Embryonic facial prominence (tissue), 1 donor: ENCODE measurements at regions not wholly inside any gene's neighbourhood (a gene's known extent, or its start where the extent isn't known, plus 50 kb on each side); places are given as distances from the start of the nearest gene placed in this dataset.

ENCODE experiments used
- DNase-seq: peaks from one replicate; pipeline ENCODE4 v3.0.0-alpha.2; 2016; ENCODE audit errors: extremely low spot score

- DNase-seq: no peak
Measured at GRCh38 chr10:44243851-44244510, 140.9 kb downstream of the CXCL12 start.

DNA sequence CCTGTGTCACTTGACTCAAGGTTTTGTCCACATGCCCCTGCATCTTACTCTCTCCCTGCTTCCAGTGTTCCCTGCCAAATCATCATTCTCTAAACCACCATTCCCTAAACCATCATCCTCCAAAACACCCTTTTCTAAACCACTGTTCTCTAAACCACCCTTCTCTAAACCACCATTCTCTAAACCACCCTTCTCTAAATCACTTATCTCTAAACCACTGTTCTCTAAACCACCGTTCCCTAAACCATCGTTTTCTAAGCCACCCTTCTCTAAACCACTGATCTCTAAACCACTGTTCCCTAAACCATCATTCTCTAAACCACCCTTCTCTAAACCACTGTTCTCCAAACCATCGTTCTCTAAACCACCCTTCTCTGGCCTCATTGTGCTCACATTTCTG is 142.1 kb downstream of the CXCL12 start:
- DNase-seq: no peak

GRCh38 chr10:44242091-44242490 is 142.8 kb downstream of the CXCL12 start:
- no peak for DNase-seq

DNA sequence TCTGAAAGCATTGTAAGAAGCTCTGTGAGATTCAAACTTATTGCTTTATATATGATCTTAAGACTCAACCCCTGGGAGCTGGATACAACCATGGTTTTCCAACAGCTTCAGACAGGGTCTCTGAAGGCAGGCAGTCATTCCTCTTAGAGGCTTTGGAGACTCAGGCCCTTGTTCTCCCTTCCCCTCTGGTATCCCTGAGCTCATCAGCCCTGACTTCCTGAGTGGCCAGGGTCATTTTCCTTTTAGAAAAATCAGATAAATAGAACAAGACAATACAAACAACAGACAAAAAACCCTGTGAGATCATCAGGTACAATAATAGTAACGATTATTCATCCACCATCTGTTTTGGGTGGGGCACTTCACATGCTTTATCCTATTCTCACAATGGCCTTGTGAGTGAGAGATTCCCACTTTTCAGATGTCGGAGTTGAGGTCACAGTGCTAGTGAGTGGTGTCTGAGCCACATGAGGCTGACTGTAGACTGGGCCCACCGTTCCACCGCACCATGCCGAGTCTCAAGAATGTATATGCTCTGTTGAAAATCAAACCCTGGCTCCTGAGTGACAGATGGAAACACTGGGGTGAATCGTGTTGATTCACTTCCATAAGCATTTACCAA is 144.2 kb downstream of the CXCL12 start:
- DNase-seq: no peak

- DNase-seq: no peak
Measured at GRCh38 chr10:44238212-44238611, 146.7 kb downstream of the CXCL12 start.

GRCh38 chr10:44237364-44238049 is 147.4 kb downstream of the CXCL12 start:
- no peak for DNase-seq

DNA sequence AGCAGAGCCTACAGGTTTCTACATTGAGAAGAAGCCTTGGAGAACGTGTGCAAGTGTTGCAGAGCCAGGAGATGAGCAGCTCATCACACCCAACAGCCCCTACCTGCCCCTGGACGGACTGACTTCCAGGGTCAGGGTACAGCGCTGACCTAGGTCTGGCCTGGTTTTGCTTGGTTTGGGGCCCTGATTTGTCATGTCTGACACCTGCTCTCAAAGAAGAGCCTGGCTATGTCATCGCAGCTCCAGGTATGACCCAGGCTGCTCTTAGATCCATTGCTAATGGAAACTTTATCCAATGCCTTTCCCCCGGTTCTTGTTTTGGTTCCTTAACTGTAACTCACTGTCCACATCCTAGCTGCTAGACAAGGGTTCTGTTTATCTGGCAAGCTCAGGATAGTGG is 149.5 kb downstream of the CXCL12 start:
- no peak for DNase-seq

GRCh38 chr10:44234483-44234875 is 150.4 kb downstream of the CXCL12 start:
- DNase-seq: no peak

DNA sequence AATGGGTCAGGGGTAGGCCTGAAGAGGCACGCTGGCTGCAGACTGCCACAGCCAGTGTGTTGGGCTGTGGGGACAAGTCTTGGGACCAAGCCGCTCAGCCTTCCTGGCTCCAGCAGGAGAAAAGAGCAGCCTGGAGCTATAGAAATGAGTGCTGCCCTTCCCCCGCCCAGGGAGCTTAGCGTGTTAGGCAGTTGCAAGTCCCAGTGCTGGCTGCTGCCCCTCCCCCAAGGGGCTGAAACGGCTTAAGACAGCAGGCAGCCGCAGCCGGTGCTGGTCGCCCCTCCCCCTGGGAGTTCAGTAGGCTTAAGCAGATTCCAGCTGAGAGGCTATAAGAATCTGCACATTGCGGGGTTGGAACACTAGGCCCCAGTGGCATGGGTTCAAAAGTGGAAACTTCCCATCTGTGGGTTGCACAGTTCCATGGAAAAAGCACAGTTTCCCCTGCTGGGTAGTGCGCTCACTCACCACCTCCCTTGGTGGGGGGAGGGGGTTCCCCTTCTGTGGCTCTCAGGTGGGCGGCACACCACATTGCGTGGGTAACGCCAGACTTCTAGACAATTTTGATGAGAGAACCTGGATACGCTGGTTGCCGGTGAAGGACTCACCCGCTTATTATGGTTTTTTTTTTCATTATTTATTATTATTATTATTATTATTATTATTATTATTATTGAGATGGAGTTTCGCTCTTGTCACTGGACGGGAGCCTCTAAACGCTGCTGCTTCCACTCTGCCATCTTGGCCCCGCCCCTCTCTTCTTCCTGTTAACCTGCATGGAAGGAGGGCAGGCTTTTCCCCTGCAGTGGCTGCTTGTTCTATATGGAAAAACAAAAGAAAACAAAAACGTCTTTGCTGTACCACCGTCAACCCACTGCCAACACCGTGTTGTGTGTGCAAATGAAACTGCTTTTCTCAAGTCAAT is 151.1 kb downstream of the CXCL12 start:
- DNase-seq: no peak

DNA sequence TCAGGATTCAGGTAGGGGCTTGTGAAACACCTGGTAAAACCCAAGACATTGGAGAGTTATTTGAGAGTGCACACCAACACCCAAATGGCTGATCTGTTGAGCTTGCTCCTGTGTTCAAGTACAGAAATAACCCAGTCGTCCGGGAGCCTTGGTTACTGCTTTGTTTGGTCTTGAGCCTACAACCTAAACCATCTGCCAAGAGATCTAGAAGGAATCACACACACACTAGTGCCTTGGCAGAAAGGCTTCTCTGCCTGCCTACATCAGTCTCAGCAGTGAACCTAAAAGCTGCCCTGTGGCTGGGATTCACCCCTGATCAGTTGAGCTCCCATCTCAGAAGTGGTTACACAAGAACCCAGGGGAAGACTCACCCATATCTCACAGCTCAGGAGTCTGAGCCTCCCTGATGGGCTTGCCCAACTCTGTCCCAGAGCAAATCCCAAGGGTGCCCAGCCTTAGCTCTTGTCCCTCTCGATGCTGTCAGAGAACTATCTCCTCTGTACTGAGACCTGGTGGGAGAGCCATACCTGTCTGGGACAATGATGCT is 167.6 kb downstream of the CXCL12 start:
- DNase-seq: no peak

- DNase-seq: no peak
Measured at GRCh38 chr10:44216073-44216472, 168.8 kb downstream of the CXCL12 start.

- DNase-seq: no peak
Measured at GRCh38 chr10:44209811-44210210, 175.1 kb downstream of the CXCL12 start.

- no peak for DNase-seq
Measured at GRCh38 chr10:44207160-44207559, 177.7 kb downstream of the CXCL12 start.

DNA sequence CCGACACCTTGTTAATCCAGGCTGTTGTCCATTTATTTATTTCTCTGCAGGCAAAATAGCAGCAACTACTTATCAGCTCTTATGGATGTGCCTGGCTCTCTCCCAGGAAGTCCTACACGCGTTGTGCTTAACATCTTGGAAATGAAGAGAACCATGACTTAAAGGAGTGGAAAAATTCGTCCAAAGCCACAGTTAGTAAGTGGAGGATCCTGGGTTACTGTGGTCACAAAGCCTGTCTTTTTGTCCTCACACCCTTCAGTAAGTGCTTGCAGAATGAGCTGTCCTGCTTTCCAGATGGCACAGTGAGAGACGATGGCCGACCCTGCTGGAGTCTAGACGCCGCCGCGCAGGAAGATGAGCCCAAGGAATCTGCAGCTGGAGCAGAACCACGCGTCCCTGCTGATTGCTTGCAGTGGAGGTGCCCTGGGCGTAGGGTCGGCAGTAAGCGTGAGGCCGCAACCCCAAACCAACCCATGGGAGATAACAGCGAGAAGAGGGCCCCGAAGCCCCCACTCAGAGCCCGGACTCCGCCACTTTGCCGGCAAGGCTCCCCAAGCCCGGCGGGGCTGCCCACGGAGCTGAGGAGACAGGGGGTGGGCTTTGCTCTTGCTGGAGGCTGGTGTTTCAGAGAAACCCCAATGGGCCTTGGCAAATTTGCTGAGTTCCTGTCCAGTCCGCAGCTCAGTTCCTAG is 178.6 kb downstream of the CXCL12 start:
- DNase-seq: no peak

- no peak for DNase-seq
Measured at GRCh38 chr10:44205067-44205466, 179.8 kb downstream of the CXCL12 start.

DNA sequence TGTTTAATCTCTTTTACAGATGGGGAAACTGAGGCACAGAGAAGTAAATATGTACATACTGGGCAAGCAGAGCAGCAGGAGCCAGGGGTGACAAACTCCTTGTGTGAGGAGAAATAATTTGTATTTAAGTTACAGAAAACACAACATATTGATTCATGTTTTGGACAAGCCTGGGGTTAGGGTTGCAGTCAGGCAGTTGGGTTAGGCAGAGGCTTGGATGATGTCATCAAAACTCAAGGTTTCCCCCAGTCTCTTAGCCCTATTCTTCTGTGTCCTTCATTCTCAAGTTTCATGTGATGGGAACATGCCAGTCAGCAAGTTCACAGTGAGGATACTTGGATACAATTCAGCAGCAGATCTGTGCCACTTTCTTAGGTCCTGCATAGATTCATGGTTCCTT is 181.4 kb downstream of the CXCL12 start:
- DNase-seq: no peak

DNA sequence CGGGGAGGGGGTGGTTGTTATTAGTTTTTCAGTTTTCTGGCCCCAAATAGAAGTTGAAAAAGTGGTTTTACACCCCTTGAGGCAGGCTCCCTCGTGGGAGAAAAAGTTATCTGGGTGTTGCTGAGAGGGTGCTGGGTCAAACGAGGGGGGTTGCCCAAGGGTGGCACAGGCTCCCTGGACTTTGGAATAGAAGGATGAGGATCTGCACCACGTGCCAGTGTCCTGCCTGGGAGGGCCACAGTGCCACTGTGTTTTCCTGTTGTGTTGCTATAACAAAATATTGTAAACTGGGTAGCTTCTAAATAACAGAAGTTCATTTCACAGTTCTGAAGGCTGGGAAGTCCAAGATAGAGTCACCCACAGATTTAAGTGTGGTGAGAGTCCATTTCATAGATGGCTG is 181.9 kb downstream of the CXCL12 start:
- DNase-seq: no peak

- no peak for DNase-seq
Measured at GRCh38 chr10:44201656-44202055, 183.2 kb downstream of the CXCL12 start.

DNA sequence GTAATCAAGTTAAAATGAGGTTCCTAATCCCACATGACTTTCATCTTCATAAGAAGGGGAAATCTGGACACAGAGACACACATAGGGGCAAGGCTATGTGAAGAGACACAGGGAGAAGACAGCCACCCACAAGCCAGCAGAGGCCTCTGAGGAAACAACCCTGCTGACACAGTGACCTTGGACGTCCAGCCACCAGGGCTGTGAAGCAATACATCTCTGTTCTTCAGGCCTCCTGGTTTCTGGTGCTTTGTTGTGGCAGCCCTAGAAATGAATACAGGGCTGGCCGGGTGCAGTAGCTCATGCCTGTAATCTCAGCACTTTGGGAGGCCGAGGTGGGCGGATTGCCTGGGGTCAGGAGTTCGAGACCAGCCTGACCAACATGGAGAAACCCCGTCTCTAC is 183.9 kb downstream of the CXCL12 start:
- no peak for DNase-seq

- DNase-seq: no peak
Measured at GRCh38 chr10:44199991-44200655, 184.8 kb downstream of the CXCL12 start.

DNA sequence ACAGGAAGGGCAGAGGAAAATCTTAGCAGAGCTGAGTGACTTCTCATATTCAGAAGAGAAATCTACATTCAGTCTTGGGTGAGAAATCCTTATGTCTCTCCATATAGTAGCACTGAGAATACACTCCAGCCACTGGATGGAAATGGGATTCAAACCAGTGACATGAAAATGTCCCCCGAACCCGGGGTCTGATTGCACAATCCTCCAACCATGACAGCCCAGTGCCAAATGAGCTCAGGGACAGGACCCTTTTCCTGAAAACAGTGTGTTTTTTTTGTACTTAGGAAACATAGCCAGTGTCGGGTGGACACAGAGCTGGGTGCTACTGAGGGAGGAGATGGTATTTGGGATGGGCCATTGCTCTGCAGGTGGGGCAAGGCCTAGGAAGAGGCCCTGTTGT is 185.6 kb downstream of the CXCL12 start:
- no peak for DNase-seq
